Hepatocyte (in vitro differentiated cells): ENCODE measurements at regions not wholly inside any gene's neighbourhood (a gene's known extent, or its start where the extent isn't known, plus 50 kb on each side); places are given as distances from the start of the nearest gene placed in this dataset.

Source experiments
- DNase-seq: peaks from one replicate; pipeline ENCODE4 v3.0.0-alpha.2; 2016; ENCODE audit warnings: low spot score
- H2AFZ ChIP-seq: fragments of 200-600 bp; sonication (generic); 2 replicates; pipeline ENCODE4 v1.6.0; 2016; ENCODE audit warnings: antibody characterized with exemption, mild to moderate bottlenecking
- H3K27ac ChIP-seq: fragments of 200-600 bp; sonication (generic); 2 replicates; pipeline ENCODE4 v1.5.1; 2016; ENCODE audit warnings: mild to moderate bottlenecking
- H3K27me3 ChIP-seq: fragments of 200-600 bp; sonication (generic); 2 replicates; pipeline ENCODE4 v1.6.1; 2016
- H3K36me3 ChIP-seq: fragments of 200-600 bp; sonication (generic); replicated peaks from 2 replicates; pipeline ENCODE4 v1.5.1; 2016; ENCODE audit warnings: low read depth; ENCODE audit not compliant: insufficient read depth
- H3K4me1 ChIP-seq: fragments of 200-600 bp; sonication (generic); 2 replicates; pipeline ENCODE4 v1.5.1; 2016; ENCODE audit warnings: mild to moderate bottlenecking, moderate library complexity; ENCODE audit not compliant: insufficient read depth
- H3K4me2 ChIP-seq: fragments of 200-600 bp; sonication (generic); 2 replicates; pipeline ENCODE4 v1.6.0; 2016
- H3K4me3 ChIP-seq: fragments of 200-600 bp; sonication (generic); 2 replicates; pipeline ENCODE4 v1.5.1; 2016; ENCODE audit warnings: mild to moderate bottlenecking
- H3K79me2 ChIP-seq: fragments of 200-600 bp; sonication (generic); 2 replicates; pipeline ENCODE4 v1.6.0; 2017; ENCODE audit warnings: mild to moderate bottlenecking
- H3K9me2 ChIP-seq: fragments of 200-600 bp; sonication (generic); replicated peaks from 2 replicates; pipeline ENCODE4 v1.6.0; 2017; ENCODE audit warnings: mild to moderate bottlenecking; ENCODE audit not compliant: insufficient read depth
- H3K9me3 ChIP-seq: fragments of 200-600 bp; sonication (generic); 2 replicates; pipeline ENCODE4 v1.5.1; 2016; ENCODE audit warnings: low read depth, mild to moderate bottlenecking
- H4K20me1 ChIP-seq: fragments of 200-600 bp; sonication (generic); 2 replicates; pipeline ENCODE4 v1.6.0; 2016; ENCODE audit warnings: mild to moderate bottlenecking; ENCODE audit not compliant: insufficient read depth, poor library complexity, severe bottlenecking
- EZH2 ChIP-seq: fragments of 200-600 bp; sonication (generic); IDR thresholded peaks from 2 replicates; pipeline ENCODE4 v1.6.1; 2016; ENCODE audit warnings: antibody characterized with exemption, mild to moderate bottlenecking, borderline replicate concordance
- EZH2phosphoT487 ChIP-seq: fragments of 200-600 bp; sonication (generic); IDR thresholded peaks from one replicate; pipeline ENCODE4 v1.6.1; 2018; ENCODE audit warnings: antibody characterized with exemption, mild to moderate bottlenecking, low read depth, moderate library complexity; ENCODE audit not compliant: unreplicated experiment, severe bottlenecking
- WGBS: methylation state at CpG from one replicate; pipeline ENCODE4 v1.1.6; 2016; ENCODE audit warnings: low lambda C conversion rate; ENCODE audit errors: missing lambda C conversion rate; 5-methylcytosine and 5-hydroxymethylcytosine counted together
- TF ChIP-seq, protein P1 (sequence below): fragments of 200-600 bp; sonication (generic); IDR thresholded peaks from 2 replicates; pipeline ENCODE4 v1.5.1; 2016; ENCODE audit warnings: antibody characterized with exemption, mild to moderate bottlenecking; ENCODE audit not compliant: poor library complexity

- no peaks in the 10 kb centered on the region for H3K9me2 ChIP-seq
- no peaks in the 10 kb centered on the region for H3K27me3 ChIP-seq
- H3K4me1 ChIP-seq, result no peaks in the 10 kb centered on the region
- no peaks in the 10 kb centered on the region for H3K79me2 ChIP-seq
- H3K9me3 ChIP-seq, result no peaks in the 10 kb centered on the region
- H3K4me3 ChIP-seq, result no peak overlapping the region
- no peak for TF ChIP-seq EZH2phosphoT487
- TF ChIP-seq EZH2, result no peak
- H4K20me1 ChIP-seq, result no peaks in the 10 kb centered on the region
- WGBS, result 83% methylated on average over 3 of the region's 3 CpGs
- no peak overlapping the region for H3K4me2 ChIP-seq
- H3K27ac ChIP-seq, result no peak overlapping the region
- no peak overlapping the region for H2AFZ ChIP-seq
- no peak for DNase-seq
- H3K36me3 ChIP-seq, result no peaks in the 10 kb centered on the region
These were observed 1318.3 kb downstream of the AACS start for GRCh38 chr12:126383506-126383905.

- Histone ChIP-seq H3K27ac (no peak overlapping the region), H3K9me3 (no peaks in the 10 kb centered on the region), H3K9me2 (no peaks in the 10 kb centered on the region), H3K79me2 (no peaks in the 10 kb centered on the region), H3K4me3 (no peak overlapping the region), H4K20me1 (no peaks in the 10 kb centered on the region), H2AFZ (no peak overlapping the region), H3K36me3 (no peaks in the 10 kb centered on the region), H3K4me1 (no peaks in the 10 kb centered on the region), H3K27me3 (no peaks in the 10 kb centered on the region), H3K4me2 (no peak overlapping the region)
- DNase-seq, result no peak
- TF ChIP-seq EZH2phosphoT487 (no peak), EZH2 (no peak)
- TF ChIP-seq, protein P1, sequence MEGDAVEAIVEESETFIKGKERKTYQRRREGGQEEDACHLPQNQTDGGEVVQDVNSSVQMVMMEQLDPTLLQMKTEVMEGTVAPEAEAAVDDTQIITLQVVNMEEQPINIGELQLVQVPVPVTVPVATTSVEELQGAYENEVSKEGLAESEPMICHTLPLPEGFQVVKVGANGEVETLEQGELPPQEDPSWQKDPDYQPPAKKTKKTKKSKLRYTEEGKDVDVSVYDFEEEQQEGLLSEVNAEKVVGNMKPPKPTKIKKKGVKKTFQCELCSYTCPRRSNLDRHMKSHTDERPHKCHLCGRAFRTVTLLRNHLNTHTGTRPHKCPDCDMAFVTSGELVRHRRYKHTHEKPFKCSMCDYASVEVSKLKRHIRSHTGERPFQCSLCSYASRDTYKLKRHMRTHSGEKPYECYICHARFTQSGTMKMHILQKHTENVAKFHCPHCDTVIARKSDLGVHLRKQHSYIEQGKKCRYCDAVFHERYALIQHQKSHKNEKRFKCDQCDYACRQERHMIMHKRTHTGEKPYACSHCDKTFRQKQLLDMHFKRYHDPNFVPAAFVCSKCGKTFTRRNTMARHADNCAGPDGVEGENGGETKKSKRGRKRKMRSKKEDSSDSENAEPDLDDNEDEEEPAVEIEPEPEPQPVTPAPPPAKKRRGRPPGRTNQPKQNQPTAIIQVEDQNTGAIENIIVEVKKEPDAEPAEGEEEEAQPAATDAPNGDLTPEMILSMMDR, result no peak
- 63% methylated on average over 2 of the region's 2 CpGs for WGBS
These were observed 1318.9 kb downstream of the AACS start for GRCh38 chr12:126384026-126384564.

- no peak overlapping the region for H2AFZ ChIP-seq
- WGBS, result 79% methylated on average over 4 of the region's 4 CpGs
These were observed 1320.5 kb downstream of the AACS start for GRCh38 chr12:126385785-126386184.

GRCh38 chr12:126389220-126389841, 1324.1 kb downstream of the AACS start:
- Histone ChIP-seq H3K79me2 (no peaks in the 10 kb centered on the region), H3K27ac (no peak overlapping the region), H3K9me3 (no peaks in the 10 kb centered on the region), H2AFZ (no peak overlapping the region), H3K9me2 (no peaks in the 10 kb centered on the region), H3K27me3 (no peaks in the 10 kb centered on the region), H3K36me3 (no peaks in the 10 kb centered on the region), H3K4me3 (no peak overlapping the region), H4K20me1 (no peaks in the 10 kb centered on the region), H3K4me2 (no peak overlapping the region), H3K4me1 (no peaks in the 10 kb centered on the region)
- peak; percentile 13 for DNase-seq
- TF ChIP-seq, protein P1, result no peak
- no peak for TF ChIP-seq EZH2phosphoT487
- no peak for TF ChIP-seq EZH2
- 55% methylated on average over 9 of the region's 9 CpGs for WGBS

More at GRCh38 chr12:126385785-126386184, 1320.5 kb downstream of the AACS start:
- no peaks in the 10 kb centered on the region for H3K9me3 ChIP-seq
- no peaks in the 10 kb centered on the region for H3K79me2 ChIP-seq
- no peaks in the 10 kb centered on the region for H3K27me3 ChIP-seq
- H3K36me3 ChIP-seq, result no peaks in the 10 kb centered on the region
- no peaks in the 10 kb centered on the region for H3K9me2 ChIP-seq
- H4K20me1 ChIP-seq, result no peaks in the 10 kb centered on the region
- no peak overlapping the region for H3K4me3 ChIP-seq
- no peak overlapping the region for H3K27ac ChIP-seq
- no peak for DNase-seq
- TF ChIP-seq EZH2 (no peak), EZH2phosphoT487 (no peak)
- TF ChIP-seq, protein P1, result no peak
- no peak overlapping the region for H3K4me2 ChIP-seq
- no peaks in the 10 kb centered on the region for H3K4me1 ChIP-seq
